ENCODE measurements at regions not wholly inside any gene's neighbourhood (a gene's known extent, or its start where the extent isn't known, plus 50 kb on each side); places are given as distances from the start of the nearest gene placed in this dataset.
"Not testable (repeated sequence)": the region's sequence is repeated elsewhere in the genome, so short reads cannot be mapped to it uniquely, and the experiment has no call there.

GRCh38 chr2:193841384-193842150, 1646.8 kb upstream of the TMEFF2 start:
- DNase-seq: no peak
- no peaks in the 10 kb centered on the region for H3K4me1 Mint-ChIP-seq
- H3K27ac Mint-ChIP-seq: no peak overlapping the region
- peaks cover 3% of the 10 kb centered on the region for H3K27me3 Mint-ChIP-seq (ENCODE audit: low read depth, poor library complexity)
- no peaks in the 10 kb centered on the region for H3K36me3 Mint-ChIP-seq (ENCODE audit: low read depth)
- no peak for TF ChIP-seq CTCF (IDR thresholded peaks at IDR 0.05)
- H3K9me3 Mint-ChIP-seq: no peaks in the 10 kb centered on the region
- no peak overlapping the region for H3K4me3 Mint-ChIP-seq

- no peak for DNase-seq
- Mint-ChIP-seq H3K36me3 (ENCODE audit: low read depth) (peaks cover 5% of the 10 kb centered on the region), H3K9me3 (peaks cover 21% of the 10 kb centered on the region), H3K4me1 (no peaks in the 10 kb centered on the region), H3K4me3 (no peak overlapping the region), H3K27me3 (ENCODE audit: low read depth, poor library complexity) (peaks cover 3% of the 10 kb centered on the region), H3K27ac (no peak overlapping the region)
- TF ChIP-seq CTCF (IDR thresholded peaks at IDR 0.05): no peak
Measured at GRCh38 chr2:193837111-193837738, 1642.5 kb upstream of the TMEFF2 start.

- not testable (repeated sequence) for H3K4me3 Mint-ChIP-seq; H3K27ac Mint-ChIP-seq; H3K27me3 Mint-ChIP-seq (ENCODE audit: low read depth, poor library complexity); H3K36me3 Mint-ChIP-seq (ENCODE audit: low read depth); H3K4me1 Mint-ChIP-seq; DNase-seq
- peaks cover 21% of the 10 kb centered on the region for H3K9me3 Mint-ChIP-seq
Measured at GRCh38 chr2:193836424-193837006, 1641.8 kb upstream of the TMEFF2 start.

GRCh38 chr2:193833895-193834294, 1639.2 kb upstream of the TMEFF2 start:
- not testable (repeated sequence) for H3K27ac Mint-ChIP-seq, H3K4me1 Mint-ChIP-seq, DNase-seq

GRCh38 chr2:193824474-193824873, 1629.7 kb upstream of the TMEFF2 start:
- no peak overlapping the region for H3K27ac Mint-ChIP-seq
- H3K27me3 Mint-ChIP-seq (ENCODE audit: low read depth, poor library complexity): no peaks in the 10 kb centered on the region
- no peaks in the 10 kb centered on the region for H3K36me3 Mint-ChIP-seq (ENCODE audit: low read depth)
- TF ChIP-seq CTCF (IDR thresholded peaks at IDR 0.05): no peak
- no peaks in the 10 kb centered on the region for H3K4me1 Mint-ChIP-seq
- H3K9me3 Mint-ChIP-seq: peaks cover 19% of the 10 kb centered on the region
- DNase-seq: no peak
- no peak overlapping the region for H3K4me3 Mint-ChIP-seq

More at GRCh38 chr2:193833895-193834294, 1639.2 kb upstream of the TMEFF2 start:
- H3K36me3 Mint-ChIP-seq (ENCODE audit: low read depth); H3K27me3 Mint-ChIP-seq (ENCODE audit: low read depth, poor library complexity); H3K4me3 Mint-ChIP-seq: not testable (repeated sequence)
- H3K9me3 Mint-ChIP-seq: peaks cover 21% of the 10 kb centered on the region

GRCh38 chr2:193818801-193819499, 1624.2 kb upstream of the TMEFF2 start:
- H3K27me3 Mint-ChIP-seq (ENCODE audit: low read depth, poor library complexity): no peaks in the 10 kb centered on the region
- peaks cover 17% of the 10 kb centered on the region for H3K9me3 Mint-ChIP-seq
- H3K4me1 Mint-ChIP-seq: no peaks in the 10 kb centered on the region
- no peak overlapping the region for H3K4me3 Mint-ChIP-seq
- H3K27ac Mint-ChIP-seq: no peak overlapping the region
- no peaks in the 10 kb centered on the region for H3K36me3 Mint-ChIP-seq (ENCODE audit: low read depth)
- TF ChIP-seq CTCF (IDR thresholded peaks at IDR 0.05): no peak
- DNase-seq: no peak
